ENCODE measurements at regions not wholly inside any gene's neighbourhood (a gene's known extent, or its start where the extent isn't known, plus 50 kb on each side); places are given as distances from the start of the nearest gene placed in this dataset.

GRCh38 chr5:124240732-124241131 lies 505.7 kb downstream of the ZNF608 start:
- TF ChIP-seq CTCF (IDR thresholded peaks at IDR 0.05): no peak
- TF ChIP-seq POLR2A (IDR thresholded peaks at IDR 0.05): no peak

Measured in right lobe of liver (tissue), 4 donors.